ENCODE measurements at regions not wholly inside any gene's neighbourhood (a gene's known extent, or its start where the extent isn't known, plus 50 kb on each side); places are given as distances from the start of the nearest gene placed in this dataset.

GRCh38 chr3:21237638-21238037 is 513.4 kb downstream of the ZNF385D start:
- H3K27me3 ChIP-seq (ENCODE audit: insufficient read depth, low read length, poor library complexity), result no peaks in the 10 kb centered on the region
- H3K56ac ChIP-seq (ENCODE audit: low read length), result no peak overlapping the region
- H3K79me1 ChIP-seq (ENCODE audit: low read length), result no peaks in the 10 kb centered on the region
- no peak overlapping the region for H3K23ac ChIP-seq (ENCODE audit: low read length)
- no peaks in the 10 kb centered on the region for H3K36me3 ChIP-seq (ENCODE audit: control insufficient read depth, insufficient read depth, low read length)
- H3K18ac ChIP-seq (ENCODE audit: low read length), result no peak overlapping the region
- no peak overlapping the region for H3K4ac ChIP-seq (ENCODE audit: low read depth, low read length)
- H2BK120ac ChIP-seq (ENCODE audit: low read depth, low read length), result no peak overlapping the region
- H3K4me2 ChIP-seq (ENCODE audit: low read length), result no peak overlapping the region
- no peak for DNase-seq
- H3K79me2 ChIP-seq (ENCODE audit: control insufficient read depth, insufficient read depth, low read length), result no peaks in the 10 kb centered on the region
- no peak overlapping the region for H4K5ac ChIP-seq (ENCODE audit: low read length)
- H3K4me1 ChIP-seq (ENCODE audit: control insufficient read depth, low read depth, low read length), result no peaks in the 10 kb centered on the region
- no peak overlapping the region for H2AK5ac ChIP-seq (ENCODE audit: low read length)
- no peak overlapping the region for H3K27ac ChIP-seq (ENCODE audit: low read depth, low read length)
- no peak overlapping the region for H2BK15ac ChIP-seq (replicated peaks; ENCODE audit: low read depth)
- no peak overlapping the region for H2BK5ac ChIP-seq (ENCODE audit: low read length)
- no CpG with 5 or more reads among the region's 1 CpG for WGBS (ENCODE audit: extremely low coverage, insufficient coverage, low lambda C conversion rate)
- no peak overlapping the region for H4K8ac ChIP-seq (ENCODE audit: low read depth, low read length)
- H3K9ac ChIP-seq (ENCODE audit: low read length), result no peak overlapping the region
- H3K4me3 ChIP-seq (ENCODE audit: low read length), result no peak overlapping the region

DNA sequence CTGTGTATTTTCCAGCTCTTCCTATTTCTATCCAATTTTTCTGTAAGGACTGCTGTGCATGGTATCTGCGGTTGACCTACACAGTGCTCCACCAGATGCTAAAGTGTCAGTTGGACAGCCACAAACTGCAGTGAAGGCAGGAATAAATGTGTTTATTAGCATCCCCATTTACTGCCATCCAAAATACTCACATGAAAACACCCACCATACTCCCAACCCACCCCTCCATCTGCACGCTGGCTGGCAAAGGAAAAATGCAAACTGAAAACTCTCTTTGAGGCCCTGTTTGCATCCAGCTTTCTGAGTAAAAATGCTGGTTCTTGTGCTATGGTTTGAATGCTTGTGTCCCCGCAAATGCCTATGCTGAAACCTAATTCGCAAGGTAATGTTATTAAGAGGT is 515.5 kb downstream of the ZNF385D start:
- Histone ChIP-seq H3K4me3 (ENCODE audit: low read length) (no peak overlapping the region), H4K5ac (ENCODE audit: low read length) (no peak overlapping the region), H3K23ac (ENCODE audit: low read length) (no peak overlapping the region), H2AK5ac (ENCODE audit: low read length) (no peak overlapping the region), H3K4me1 (ENCODE audit: control insufficient read depth, low read depth, low read length) (no peaks in the 10 kb centered on the region), H3K79me2 (ENCODE audit: control insufficient read depth, insufficient read depth, low read length) (no peaks in the 10 kb centered on the region), H4K8ac (ENCODE audit: low read depth, low read length) (no peak overlapping the region), H3K36me3 (ENCODE audit: control insufficient read depth, insufficient read depth, low read length) (no peaks in the 10 kb centered on the region), H2BK15ac (replicated peaks; ENCODE audit: low read depth) (no peak overlapping the region), H3K79me1 (ENCODE audit: low read length) (no peaks in the 10 kb centered on the region), H3K56ac (ENCODE audit: low read length) (no peak overlapping the region), H3K27me3 (ENCODE audit: insufficient read depth, low read length, poor library complexity) (no peaks in the 10 kb centered on the region), H2BK120ac (ENCODE audit: low read depth, low read length) (no peak overlapping the region), H2BK5ac (ENCODE audit: low read length) (no peak overlapping the region), H3K4me2 (ENCODE audit: low read length) (no peak overlapping the region), H3K9ac (ENCODE audit: low read length) (no peak overlapping the region), H3K4ac (ENCODE audit: low read depth, low read length) (no peak overlapping the region), H3K27ac (ENCODE audit: low read depth, low read length) (no peak overlapping the region), H3K18ac (ENCODE audit: low read length) (no peak overlapping the region)
- no peak for DNase-seq
- no CpG with 5 or more reads among the region's 4 CpGs for WGBS (ENCODE audit: extremely low coverage, insufficient coverage, low lambda C conversion rate)

- Histone ChIP-seq H4K8ac (ENCODE audit: low read depth, low read length) (no peak overlapping the region), H3K27me3 (ENCODE audit: insufficient read depth, low read length, poor library complexity) (no peaks in the 10 kb centered on the region), H3K4me3 (ENCODE audit: low read length) (no peak overlapping the region), H3K79me2 (ENCODE audit: control insufficient read depth, insufficient read depth, low read length) (no peaks in the 10 kb centered on the region), H3K4me1 (ENCODE audit: control insufficient read depth, low read depth, low read length) (no peaks in the 10 kb centered on the region), H3K79me1 (ENCODE audit: low read length) (no peaks in the 10 kb centered on the region), H2AK5ac (ENCODE audit: low read length) (no peak overlapping the region), H3K18ac (ENCODE audit: low read length) (no peak overlapping the region), H2BK15ac (replicated peaks; ENCODE audit: low read depth) (no peak overlapping the region), H3K56ac (ENCODE audit: low read length) (no peak overlapping the region), H3K36me3 (ENCODE audit: control insufficient read depth, insufficient read depth, low read length) (no peaks in the 10 kb centered on the region), H3K4me2 (ENCODE audit: low read length) (no peak overlapping the region), H3K4ac (ENCODE audit: low read depth, low read length) (no peak overlapping the region), H2BK5ac (ENCODE audit: low read length) (no peak overlapping the region), H2BK120ac (ENCODE audit: low read depth, low read length) (no peak overlapping the region), H3K23ac (ENCODE audit: low read length) (no peak overlapping the region), H3K9ac (ENCODE audit: low read length) (no peak overlapping the region), H4K5ac (ENCODE audit: low read length) (no peak overlapping the region), H3K27ac (ENCODE audit: low read depth, low read length) (no peak overlapping the region)
- DNase-seq, result no peak
- WGBS (ENCODE audit: extremely low coverage, insufficient coverage, low lambda C conversion rate), result no CpG with 5 or more reads among the region's 1 CpG
These were observed 516.1 kb downstream of the ZNF385D start for GRCh38 chr3:21234933-21235332.

GRCh38 chr3:21229426-21230135 is 521.4 kb downstream of the ZNF385D start:
- Histone ChIP-seq H3K23ac (ENCODE audit: low read length) (no peak overlapping the region), H3K4me2 (ENCODE audit: low read length) (no peak overlapping the region), H3K27ac (ENCODE audit: low read depth, low read length) (no peak overlapping the region), H3K27me3 (ENCODE audit: insufficient read depth, low read length, poor library complexity) (no peaks in the 10 kb centered on the region), H3K56ac (ENCODE audit: low read length) (no peak overlapping the region), H3K4me3 (ENCODE audit: low read length) (no peak overlapping the region), H3K4ac (ENCODE audit: low read depth, low read length) (no peak overlapping the region), H4K8ac (ENCODE audit: low read depth, low read length) (no peak overlapping the region), H2BK15ac (replicated peaks; ENCODE audit: low read depth) (no peak overlapping the region), H2BK120ac (ENCODE audit: low read depth, low read length) (no peak overlapping the region), H3K4me1 (ENCODE audit: control insufficient read depth, low read depth, low read length) (no peaks in the 10 kb centered on the region), H4K5ac (ENCODE audit: low read length) (no peak overlapping the region), H2BK5ac (ENCODE audit: low read length) (no peak overlapping the region), H3K18ac (ENCODE audit: low read length) (no peak overlapping the region), H3K9ac (ENCODE audit: low read length) (no peak overlapping the region), H2AK5ac (ENCODE audit: low read length) (no peak overlapping the region), H3K36me3 (ENCODE audit: control insufficient read depth, insufficient read depth, low read length) (no peaks in the 10 kb centered on the region), H3K79me1 (ENCODE audit: low read length) (no peaks in the 10 kb centered on the region), H3K79me2 (ENCODE audit: control insufficient read depth, insufficient read depth, low read length) (no peaks in the 10 kb centered on the region)
- no CpG with 5 or more reads among the region's 4 CpGs for WGBS (ENCODE audit: extremely low coverage, insufficient coverage, low lambda C conversion rate)
- DNase-seq, result no peak

DNA sequence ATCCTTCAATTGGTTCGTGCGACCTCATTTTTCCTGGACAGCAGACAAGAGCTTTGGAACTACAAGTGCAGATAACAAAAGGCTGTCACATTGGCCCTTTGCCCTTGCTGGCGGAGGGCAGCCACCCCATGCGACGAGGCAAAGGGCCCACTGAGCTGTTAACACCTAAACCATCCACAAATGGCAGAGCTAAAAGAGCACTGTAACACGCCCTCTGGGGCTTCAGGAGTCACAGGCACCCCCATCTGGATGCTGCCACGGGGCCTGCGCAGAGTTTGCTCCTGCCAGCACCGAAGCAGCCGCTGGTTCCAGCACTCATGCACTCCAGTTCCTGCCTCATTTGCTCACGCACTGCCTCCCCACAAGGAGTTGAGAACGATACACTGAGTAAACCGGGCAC is 524.9 kb downstream of the ZNF385D start:
- no peaks in the 10 kb centered on the region for H3K79me1 ChIP-seq (ENCODE audit: low read length)
- H2BK15ac ChIP-seq (replicated peaks; ENCODE audit: low read depth), result no peak overlapping the region
- peaks cover 10% of the 10 kb centered on the region for H3K4me1 ChIP-seq (ENCODE audit: control insufficient read depth, low read depth, low read length)
- DNase-seq, result no peak
- H4K8ac ChIP-seq (ENCODE audit: low read depth, low read length), result no peak overlapping the region
- H3K79me2 ChIP-seq (ENCODE audit: control insufficient read depth, insufficient read depth, low read length), result no peaks in the 10 kb centered on the region
- no peak overlapping the region for H3K4ac ChIP-seq (ENCODE audit: low read depth, low read length)
- no peaks in the 10 kb centered on the region for H3K27me3 ChIP-seq (ENCODE audit: insufficient read depth, low read length, poor library complexity)
- H3K23ac ChIP-seq (ENCODE audit: low read length), result no peak overlapping the region
- no peak overlapping the region for H3K27ac ChIP-seq (ENCODE audit: low read depth, low read length)
- H3K4me3 ChIP-seq (ENCODE audit: low read length), result no peak overlapping the region
- no peak overlapping the region for H3K9ac ChIP-seq (ENCODE audit: low read length)
- WGBS (ENCODE audit: extremely low coverage, insufficient coverage, low lambda C conversion rate), result no CpG with 5 or more reads among the region's 13 CpGs
- H3K36me3 ChIP-seq (ENCODE audit: control insufficient read depth, insufficient read depth, low read length), result no peaks in the 10 kb centered on the region
- no peak overlapping the region for H3K4me2 ChIP-seq (ENCODE audit: low read length)
- peak overlapping the region; percentile 11 for H2AK5ac ChIP-seq (ENCODE audit: low read length)
- no peak overlapping the region for H4K5ac ChIP-seq (ENCODE audit: low read length)
- no peak overlapping the region for H2BK120ac ChIP-seq (ENCODE audit: low read depth, low read length)
- H2BK5ac ChIP-seq (ENCODE audit: low read length), result no peak overlapping the region
- peak overlapping the region; percentile 35 for H3K56ac ChIP-seq (ENCODE audit: low read length)
- no peak overlapping the region for H3K18ac ChIP-seq (ENCODE audit: low read length)

DNA sequence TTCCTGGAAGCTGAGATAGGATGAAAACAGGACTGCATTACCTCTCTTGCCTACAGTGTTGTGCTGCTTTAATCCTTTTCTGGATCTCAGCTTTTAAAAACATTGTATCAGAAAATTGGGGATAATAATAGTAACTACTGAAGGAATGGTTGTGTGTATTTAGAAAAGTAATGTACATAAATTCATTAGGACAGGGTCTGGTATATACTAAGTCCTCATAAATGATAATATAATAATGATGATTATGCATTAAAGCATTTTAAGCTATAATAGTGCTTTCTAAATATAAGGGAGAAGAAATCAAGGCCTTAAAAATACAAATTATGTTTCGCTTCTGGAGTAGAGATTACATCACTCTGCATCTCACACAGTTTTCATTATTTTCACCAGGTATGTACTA is 530.1 kb downstream of the ZNF385D start:
- WGBS (ENCODE audit: extremely low coverage, insufficient coverage, low lambda C conversion rate), result no CpG with 5 or more reads among the region's 1 CpG
- no peak overlapping the region for H3K56ac ChIP-seq (ENCODE audit: low read length)
- H3K9ac ChIP-seq (ENCODE audit: low read length), result no peak overlapping the region
- H3K18ac ChIP-seq (ENCODE audit: low read length), result no peak overlapping the region
- H3K4me3 ChIP-seq (ENCODE audit: low read length), result no peak overlapping the region
- H4K8ac ChIP-seq (ENCODE audit: low read depth, low read length), result no peak overlapping the region
- DNase-seq, result no peak
- no peak overlapping the region for H2BK5ac ChIP-seq (ENCODE audit: low read length)
- no peaks in the 10 kb centered on the region for H3K27me3 ChIP-seq (ENCODE audit: insufficient read depth, low read length, poor library complexity)
- H3K36me3 ChIP-seq (ENCODE audit: control insufficient read depth, insufficient read depth, low read length), result no peaks in the 10 kb centered on the region
- no peak overlapping the region for H3K23ac ChIP-seq (ENCODE audit: low read length)
- H3K79me2 ChIP-seq (ENCODE audit: control insufficient read depth, insufficient read depth, low read length), result no peaks in the 10 kb centered on the region
- H3K4ac ChIP-seq (ENCODE audit: low read depth, low read length), result no peak overlapping the region
- no peak overlapping the region for H2AK5ac ChIP-seq (ENCODE audit: low read length)
- peaks cover 10% of the 10 kb centered on the region for H3K4me1 ChIP-seq (ENCODE audit: control insufficient read depth, low read depth, low read length)
- no peak overlapping the region for H3K27ac ChIP-seq (ENCODE audit: low read depth, low read length)
- peak overlapping the region; percentile 36 for H2BK15ac ChIP-seq (replicated peaks; ENCODE audit: low read depth)
- no peak overlapping the region for H4K5ac ChIP-seq (ENCODE audit: low read length)
- H3K4me2 ChIP-seq (ENCODE audit: low read length), result no peak overlapping the region
- no peak overlapping the region for H2BK120ac ChIP-seq (ENCODE audit: low read depth, low read length)
- H3K79me1 ChIP-seq (ENCODE audit: low read length), result no peaks in the 10 kb centered on the region

All from mesendoderm (in vitro differentiated cells).